GM23248 (cell line): ENCODE measurements at regions not wholly inside any gene's neighbourhood (a gene's known extent, or its start where the extent isn't known, plus 50 kb on each side); places are given as distances from the start of the nearest gene placed in this dataset.
"Not testable (repeated sequence)": the region's sequence is repeated elsewhere in the genome, so short reads cannot be mapped to it uniquely, and the experiment has no call there.

ENCODE experiments used
- DNase-seq: peaks from one replicate; pipeline ENCODE4 v3.0.0-alpha.2; 2015
- H2AFZ ChIP-seq: fragments of 200-600 bp; sonication (generic); 2 replicates; pipeline ENCODE4 v1.6.1; 2016; ENCODE audit warnings: antibody characterized with exemption
- H3F3A ChIP-seq: fragments of 200-600 bp; sonication (generic); 2 replicates; pipeline ENCODE4 v1.6.1; 2016; ENCODE audit warnings: mild to moderate bottlenecking, antibody characterized with exemption, mixed run types; ENCODE audit not compliant: insufficient read depth
- H3K27ac ChIP-seq: fragments of 200-600 bp; sonication (generic); 2 replicates; pipeline ENCODE4 v1.5.1; 2016; ENCODE audit warnings: mild to moderate bottlenecking
- H3K27me3 ChIP-seq: fragments of 200-600 bp; sonication (generic); replicated peaks from 2 replicates; pipeline ENCODE4 v1.6.1; 2016; ENCODE audit warnings: mild to moderate bottlenecking; ENCODE audit not compliant: insufficient read depth
- H3K36me3 ChIP-seq: fragments of 200-600 bp; sonication (generic); 2 replicates; pipeline ENCODE4 v1.6.1; 2016; ENCODE audit warnings: low read depth, mild to moderate bottlenecking
- H3K4me1 ChIP-seq: fragments of 200-600 bp; sonication (generic); 2 replicates; pipeline ENCODE4 v1.6.1; 2016; ENCODE audit warnings: mild to moderate bottlenecking; ENCODE audit not compliant: insufficient read depth
- H3K4me2 ChIP-seq: fragments of 200-600 bp; sonication (generic); one replicate; pipeline ENCODE4 v1.6.1; 2016; ENCODE audit warnings: mild to moderate bottlenecking; ENCODE audit not compliant: unreplicated experiment
- H3K4me3 ChIP-seq: fragments of 200-600 bp; sonication (generic); 2 replicates; pipeline ENCODE4 v1.5.1; 2016; ENCODE audit warnings: mild to moderate bottlenecking
- H3K79me2 ChIP-seq: fragments of 200-600 bp; sonication (generic); 2 replicates; pipeline ENCODE4 v1.6.1; 2016; ENCODE audit warnings: mild to moderate bottlenecking; ENCODE audit not compliant: insufficient read depth
- H3K9ac ChIP-seq: fragments of 200-600 bp; sonication (generic); 2 replicates; pipeline ENCODE4 v1.6.1; 2016; ENCODE audit warnings: mild to moderate bottlenecking
- H3K9me2 ChIP-seq: fragments of 200-600 bp; sonication (generic); 2 replicates; pipeline ENCODE4 v1.6.1; 2016; ENCODE audit warnings: mixed run types, mild to moderate bottlenecking, moderate library complexity; ENCODE audit not compliant: insufficient read depth
- H3K9me3 ChIP-seq: fragments of 200-600 bp; sonication (generic); one replicate; pipeline ENCODE4 v1.6.1; 2017; ENCODE audit warnings: low read depth
- H4K20me1 ChIP-seq: fragments of 200-600 bp; sonication (generic); 2 replicates; pipeline ENCODE4 v1.6.0; 2016; ENCODE audit not compliant: insufficient read depth
- EZH2 ChIP-seq: fragments of 200-600 bp; sonication (generic); IDR thresholded peaks from 2 replicates; pipeline ENCODE4 v1.6.1; 2018; ENCODE audit warnings: antibody characterized with exemption, mild to moderate bottlenecking; ENCODE audit not compliant: insufficient read depth, poor library complexity, severe bottlenecking
- EZH2phosphoT487 ChIP-seq: fragments of 200-600 bp; sonication (generic); IDR thresholded peaks from 2 replicates; pipeline ENCODE4 v1.6.1; 2018; ENCODE audit warnings: antibody characterized with exemption, moderate library complexity, mild to moderate bottlenecking, low read depth; ENCODE audit not compliant: insufficient read depth
- WGBS, 2 experiments: methylation state at CpG; one replicate each; pipeline ENCODE4 v1.1.6; 2015 to 2017; ENCODE audit warnings: low lambda C conversion rate in 2 of 2, low coverage in 1 of 2; ENCODE audit errors: missing lambda C conversion rate in 2 of 2; 5-methylcytosine and 5-hydroxymethylcytosine counted together
- in situ Hi-C: fragments of 300-500 bp; cut with MboI; formaldehyde crosslinking; loops from 2 replicates; pipeline ENCODE4 v1.15.0; 2020

GRCh38 chr5:84748313-84748712 lies 363.6 kb upstream of the EDIL3 start:
- DNase-seq, result no peak
- Histone ChIP-seq H3K79me2 (no peaks in the 10 kb centered on the region), H3K36me3 (no peaks in the 10 kb centered on the region), H3K4me2 (no peak overlapping the region), H3K9me3 (peaks cover 2% of the 10 kb centered on the region), H4K20me1 (no peaks in the 10 kb centered on the region), H3K9ac (no peak overlapping the region), H3K9me2 (no peaks in the 10 kb centered on the region), H2AFZ (no peak overlapping the region), H3F3A (no peaks in the 10 kb centered on the region), H3K27me3 (no peaks in the 10 kb centered on the region), H3K4me3 (no peak overlapping the region), H3K4me1 (no peaks in the 10 kb centered on the region), H3K27ac (no peak overlapping the region)
- TF ChIP-seq EZH2 (no peak), EZH2phosphoT487 (no peak)
- WGBS, 2 experiments, result 11% methylated on average over 1 of the region's 1 CpG
- in situ Hi-C loops, result no loop called here

- H3K27me3 ChIP-seq, H3K4me2 ChIP-seq, H3K27ac ChIP-seq, H2AFZ ChIP-seq, H3K9me2 ChIP-seq, H3K9ac ChIP-seq, H4K20me1 ChIP-seq, H3K9me3 ChIP-seq, H3K4me3 ChIP-seq, H3K36me3 ChIP-seq, H3F3A ChIP-seq, DNase-seq, H3K4me1 ChIP-seq, H3K79me2 ChIP-seq, in situ Hi-C loops: not testable (repeated sequence)
- WGBS, 2 experiments, result 43 to 53% methylated on average over 2 of the region's 2 CpGs
Observed at GRCh38 chr5:84746280-84746679, 361.6 kb upstream of the EDIL3 start.

GRCh38 chr5:84741056-84741455 lies 356.4 kb upstream of the EDIL3 start:
- Histone ChIP-seq H3K4me2 (no peak overlapping the region), H2AFZ (no peak overlapping the region), H3K36me3 (no peaks in the 10 kb centered on the region), H3K27ac (no peak overlapping the region), H3K9me2 (no peaks in the 10 kb centered on the region), H3K27me3 (no peaks in the 10 kb centered on the region), H3K9ac (no peak overlapping the region), H3K9me3 (peaks cover 2% of the 10 kb centered on the region), H3F3A (no peaks in the 10 kb centered on the region), H4K20me1 (no peaks in the 10 kb centered on the region), H3K79me2 (no peaks in the 10 kb centered on the region), H3K4me3 (no peak overlapping the region), H3K4me1 (no peaks in the 10 kb centered on the region)
- in situ Hi-C loops, result no loop called here
- no peak for DNase-seq
- WGBS, 2 experiments, result 8 to 21% methylated on average over 1 of the region's 1 CpG
- TF ChIP-seq EZH2phosphoT487 (no peak), EZH2 (no peak)

- H3K4me2 ChIP-seq, result no peak overlapping the region
Observed at GRCh38 chr5:84729326-84729725, 344.6 kb upstream of the EDIL3 start.

GRCh38 chr5:84727708-84728107 lies 343.0 kb upstream of the EDIL3 start:
- TF ChIP-seq EZH2, result no peak
- TF ChIP-seq EZH2phosphoT487, result no peak
- Histone ChIP-seq H3K4me2 (no peak overlapping the region), H3K4me1 (no peaks in the 10 kb centered on the region), H3K9ac (no peak overlapping the region), H3K27ac (no peak overlapping the region), H3F3A (no peaks in the 10 kb centered on the region), H3K9me3 (no peaks in the 10 kb centered on the region), H4K20me1 (no peaks in the 10 kb centered on the region), H3K9me2 (no peaks in the 10 kb centered on the region), H3K79me2 (no peaks in the 10 kb centered on the region), H3K36me3 (no peaks in the 10 kb centered on the region), H2AFZ (no peak overlapping the region), H3K4me3 (no peak overlapping the region), H3K27me3 (no peaks in the 10 kb centered on the region)
- DNase-seq, result no peak
- in situ Hi-C loops, result no loop called here
- WGBS, 2 experiments, result 38 to 45% methylated on average over 2 of the region's 2 CpGs

More at GRCh38 chr5:84729326-84729725, 344.6 kb upstream of the EDIL3 start:
- Histone ChIP-seq H3K9me3 (no peaks in the 10 kb centered on the region), H3K9ac (no peak overlapping the region), H3K4me3 (no peak overlapping the region), H3K79me2 (no peaks in the 10 kb centered on the region), H3K9me2 (no peaks in the 10 kb centered on the region), H3K4me1 (no peaks in the 10 kb centered on the region), H3K27me3 (no peaks in the 10 kb centered on the region), H4K20me1 (no peaks in the 10 kb centered on the region), H2AFZ (no peak overlapping the region), H3F3A (no peaks in the 10 kb centered on the region), H3K36me3 (no peaks in the 10 kb centered on the region), H3K27ac (no peak overlapping the region)
- TF ChIP-seq EZH2 (no peak), EZH2phosphoT487 (no peak)
- 23 to 31% methylated on average over 5 of the region's 5 CpGs for WGBS, 2 experiments
- in situ Hi-C loops, result no loop called here
- peak; percentile 0 for DNase-seq
